HEK293 (cell line): ENCODE measurements at regions not wholly inside any gene's neighbourhood (a gene's known extent, or its start where the extent isn't known, plus 50 kb on each side); places are given as distances from the start of the nearest gene placed in this dataset.

Experiments used
- CTCF ChIP-seq: fragments of 450-650 bp; formaldehyde crosslinking; IDR thresholded peaks from 2 replicates; pipeline ENCODE4 v1.5.1; 2016; ENCODE audit warnings: missing biosample characterization, missing genetic modification characterization
- MYNN ChIP-seq: fragments of 450-650 bp; formaldehyde crosslinking; IDR thresholded peaks from 2 replicates; pipeline ENCODE4 v1.5.1; 2016; ENCODE audit warnings: missing biosample characterization, missing genetic modification characterization, borderline replicate concordance
- MZF1 ChIP-seq: fragments of 450-650 bp; formaldehyde crosslinking; IDR thresholded peaks from 2 replicates; pipeline ENCODE4 v1.5.1; 2017; ENCODE audit warnings: missing biosample characterization, missing genetic modification characterization, borderline replicate concordance
- ZBTB11 ChIP-seq: fragments of 450-650 bp; formaldehyde crosslinking; conservative IDR thresholded peaks from 2 replicates; pipeline ENCODE4 v1.5.1; 2016; ENCODE audit warnings: low read depth, missing biosample characterization, missing genetic modification characterization
- ZBTB20 ChIP-seq: fragments of 450-650 bp; formaldehyde crosslinking; IDR thresholded peaks from 2 replicates; pipeline ENCODE4 v1.5.1; 2016; ENCODE audit warnings: missing biosample characterization, missing genetic modification characterization
- ZBTB21 ChIP-seq: fragments of 450-650 bp; formaldehyde crosslinking; IDR thresholded peaks from 2 replicates; pipeline ENCODE4 v1.5.1; 2017; ENCODE audit warnings: missing biosample characterization, missing genetic modification characterization
- ZBTB8A ChIP-seq: fragments of 450-650 bp; formaldehyde crosslinking; IDR thresholded peaks from 2 replicates; pipeline ENCODE4 v1.5.1; 2016; ENCODE audit warnings: missing biosample characterization, missing genetic modification characterization
- ZFP3 ChIP-seq: fragments of 450-650 bp; formaldehyde crosslinking; IDR thresholded peaks from 2 replicates; pipeline ENCODE4 v1.5.1; 2016; ENCODE audit warnings: low read depth, missing biosample characterization, missing genetic modification characterization
- ZNF175 ChIP-seq: fragments of 450-650 bp; formaldehyde crosslinking; IDR thresholded peaks from 2 replicates; pipeline ENCODE4 v1.5.1; 2016; ENCODE audit warnings: missing biosample characterization, missing genetic modification characterization
- ZNF416 ChIP-seq: fragments of 450-650 bp; formaldehyde crosslinking; IDR thresholded peaks from 2 replicates; pipeline ENCODE4 v1.5.1; 2016; ENCODE audit warnings: missing biosample characterization, missing genetic modification characterization
- ZNF501 ChIP-seq: fragments of 450-650 bp; formaldehyde crosslinking; IDR thresholded peaks from 2 replicates; pipeline ENCODE4 v1.5.1; 2016; ENCODE audit warnings: missing biosample characterization, missing genetic modification characterization
- ZNF585B ChIP-seq: fragments of 450-650 bp; formaldehyde crosslinking; IDR thresholded peaks from 2 replicates; pipeline ENCODE4 v1.5.1; 2016; ENCODE audit warnings: missing biosample characterization, missing genetic modification characterization
- ZNF624 ChIP-seq: fragments of 450-650 bp; formaldehyde crosslinking; IDR thresholded peaks from 2 replicates; pipeline ENCODE4 v1.5.1; 2017; ENCODE audit warnings: missing biosample characterization, missing genetic modification characterization

GRCh38 chr22:27242474-27242873 lies 559.1 kb downstream of the MN1 start:
- TF ChIP-seq ZBTB20 (tag by site-specific recombination) (no peak), ZNF624 (tag by site-specific recombination) (no peak), ZBTB8A (tag by site-specific recombination) (no peak), ZNF585B (no peak), ZNF416 (tag by site-specific recombination) (no peak), CTCF (tag by site-specific recombination) (no peak), ZNF501 (no peak), MYNN (tag by site-specific recombination) (no peak), MZF1 (no peak), ZFP3 (tag by site-specific recombination) (no peak), ZNF175 (tag by site-specific recombination) (no peak), ZBTB11 (tag by site-specific recombination) (no peak), ZBTB21 (tag by site-specific recombination) (no peak)
